ENCODE measurements at regions not wholly inside any gene's neighbourhood (a gene's known extent, or its start where the extent isn't known, plus 50 kb on each side); places are given as distances from the start of the nearest gene placed in this dataset.

DNA sequence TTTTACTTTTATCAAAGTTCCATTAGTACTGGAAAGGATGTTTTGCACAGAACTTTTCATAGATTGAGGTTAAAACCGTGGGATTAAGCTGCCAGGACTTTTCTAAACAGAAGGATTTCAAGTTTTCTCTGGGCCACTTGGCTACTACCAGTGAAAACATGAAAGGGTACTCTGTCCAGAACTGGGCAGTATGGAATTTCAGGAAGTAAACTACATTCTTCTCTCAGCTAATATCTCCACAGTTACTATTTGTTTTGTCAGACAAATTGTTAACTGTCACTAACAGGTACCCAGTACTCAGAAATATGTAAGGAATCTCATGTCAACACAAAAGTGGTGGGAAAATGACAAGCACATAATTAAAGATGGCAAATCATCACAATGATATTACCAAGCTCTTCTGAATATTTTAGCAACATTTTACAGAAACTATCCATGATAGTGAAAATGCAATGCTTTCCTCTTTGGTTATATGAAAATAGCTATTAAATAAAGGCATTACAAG is 454.4 kb downstream of the C4orf33 start:
- no peak for DNase-seq (ENCODE audit: low read depth in 6 of 9, low spot score in 9 of 9)
- H3K9me3 ChIP-seq (ENCODE audit: control insufficient read depth in 2 of 2, insufficient read depth in 1 of 2, low read length in 1 of 2): no peaks in the 10 kb centered on the region
- no peak overlapping the region for H3K27ac ChIP-seq (ENCODE audit: low read depth in 1 of 2, low read length in 1 of 2)
- no peak overlapping the region for H3K4me3 ChIP-seq (ENCODE audit: low read length in 2 of 2)
- WGBS: 51% methylated on average over 1 of the region's 1 CpG
- no peaks in the 10 kb centered on the region for H3K36me3 ChIP-seq (ENCODE audit: control insufficient read depth in 2 of 2, insufficient read depth in 2 of 2, low read length in 1 of 2)
- H3K4me1 ChIP-seq (ENCODE audit: control insufficient read depth in 2 of 2, insufficient read depth in 2 of 2, low read length in 2 of 2): no peaks in the 10 kb centered on the region
- H3K27me3 ChIP-seq (ENCODE audit: control insufficient read depth in 2 of 2, insufficient read depth in 1 of 2, low read length in 1 of 2): no peaks in the 10 kb centered on the region

GRCh38 chr4:129561280-129561679 is 465.3 kb downstream of the C4orf33 start:
- Histone ChIP-seq H3K27me3 (ENCODE audit: control insufficient read depth in 2 of 2, insufficient read depth in 1 of 2, low read length in 1 of 2) (no peaks in the 10 kb centered on the region), H3K4me3 (ENCODE audit: low read length in 2 of 2) (no peak overlapping the region), H3K9me3 (ENCODE audit: control insufficient read depth in 2 of 2, insufficient read depth in 1 of 2, low read length in 1 of 2) (no peaks in the 10 kb centered on the region), H3K36me3 (ENCODE audit: control insufficient read depth in 2 of 2, insufficient read depth in 2 of 2, low read length in 1 of 2) (no peaks in the 10 kb centered on the region), H3K27ac (ENCODE audit: low read depth in 1 of 2, low read length in 1 of 2) (no peak overlapping the region), H3K4me1 (ENCODE audit: control insufficient read depth in 2 of 2, insufficient read depth in 2 of 2, low read length in 2 of 2) (no peaks in the 10 kb centered on the region)
- DNase-seq (ENCODE audit: low read depth in 6 of 9, low spot score in 9 of 9): no peak
- WGBS: 40% methylated on average over 1 of the region's 1 CpG

- WGBS: 84% methylated on average over 2 of the region's 2 CpGs
- H3K27ac ChIP-seq (ENCODE audit: low read depth in 1 of 2, low read length in 1 of 2): no peak overlapping the region
- H3K36me3 ChIP-seq (ENCODE audit: control insufficient read depth in 2 of 2, insufficient read depth in 2 of 2, low read length in 1 of 2): no peaks in the 10 kb centered on the region
- no peak overlapping the region for H3K4me3 ChIP-seq (ENCODE audit: low read length in 2 of 2)
- no peaks in the 10 kb centered on the region for H3K9me3 ChIP-seq (ENCODE audit: control insufficient read depth in 2 of 2, insufficient read depth in 1 of 2, low read length in 1 of 2)
- no peaks in the 10 kb centered on the region for H3K27me3 ChIP-seq (ENCODE audit: control insufficient read depth in 2 of 2, insufficient read depth in 1 of 2, low read length in 1 of 2)
- no peak for DNase-seq (ENCODE audit: low read depth in 6 of 9, low spot score in 9 of 9)
- no peaks in the 10 kb centered on the region for H3K4me1 ChIP-seq (ENCODE audit: control insufficient read depth in 2 of 2, insufficient read depth in 2 of 2, low read length in 2 of 2)
Measured at GRCh38 chr4:129561886-129562671, 466.1 kb downstream of the C4orf33 start.

DNA sequence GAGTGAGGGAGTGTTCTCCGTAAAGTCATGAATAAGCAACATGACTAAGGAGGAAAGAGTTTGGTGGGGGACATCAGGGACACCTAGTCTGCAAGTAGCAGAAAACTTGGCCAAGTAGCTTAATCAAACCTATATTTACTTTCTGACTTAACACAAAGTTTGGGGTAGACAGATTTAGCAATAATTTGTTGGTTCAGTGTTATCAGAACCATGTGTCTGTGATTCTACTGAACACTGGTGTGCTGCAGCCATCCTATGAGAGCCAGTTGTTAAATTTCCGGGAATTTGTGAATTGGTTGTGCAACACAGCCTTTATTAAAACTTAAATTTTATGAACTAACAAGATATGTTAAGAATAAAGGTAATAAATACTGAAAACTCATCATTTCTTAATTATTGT is 469.3 kb downstream of the C4orf33 start:
- Histone ChIP-seq H3K27me3 (ENCODE audit: control insufficient read depth in 2 of 2, insufficient read depth in 1 of 2, low read length in 1 of 2) (no peaks in the 10 kb centered on the region), H3K36me3 (ENCODE audit: control insufficient read depth in 2 of 2, insufficient read depth in 2 of 2, low read length in 1 of 2) (no peaks in the 10 kb centered on the region), H3K27ac (ENCODE audit: low read depth in 1 of 2, low read length in 1 of 2) (no peak overlapping the region), H3K4me3 (ENCODE audit: low read length in 2 of 2) (no peak overlapping the region), H3K9me3 (ENCODE audit: control insufficient read depth in 2 of 2, insufficient read depth in 1 of 2, low read length in 1 of 2) (no peaks in the 10 kb centered on the region), H3K4me1 (ENCODE audit: control insufficient read depth in 2 of 2, insufficient read depth in 2 of 2, low read length in 2 of 2) (no peaks in the 10 kb centered on the region)
- no peak for DNase-seq (ENCODE audit: low read depth in 6 of 9, low spot score in 9 of 9)
- 94% methylated on average over 2 of the region's 2 CpGs for WGBS

GRCh38 chr4:129570326-129570725 is 474.4 kb downstream of the C4orf33 start:
- Histone ChIP-seq H3K4me1 (ENCODE audit: control insufficient read depth in 2 of 2, insufficient read depth in 2 of 2, low read length in 2 of 2) (no peaks in the 10 kb centered on the region), H3K27me3 (ENCODE audit: control insufficient read depth in 2 of 2, insufficient read depth in 1 of 2, low read length in 1 of 2) (no peaks in the 10 kb centered on the region), H3K9me3 (ENCODE audit: control insufficient read depth in 2 of 2, insufficient read depth in 1 of 2, low read length in 1 of 2) (no peaks in the 10 kb centered on the region), H3K4me3 (ENCODE audit: low read length in 2 of 2) (no peak overlapping the region), H3K27ac (ENCODE audit: low read depth in 1 of 2, low read length in 1 of 2) (no peak overlapping the region), H3K36me3 (ENCODE audit: control insufficient read depth in 2 of 2, insufficient read depth in 2 of 2, low read length in 1 of 2) (no peaks in the 10 kb centered on the region)
- no peak for DNase-seq (ENCODE audit: low read depth in 6 of 9, low spot score in 9 of 9)

GRCh38 chr4:129578336-129578735 is 482.4 kb downstream of the C4orf33 start:
- Histone ChIP-seq H3K27ac (ENCODE audit: low read depth in 1 of 2, low read length in 1 of 2) (no peak overlapping the region), H3K4me1 (ENCODE audit: control insufficient read depth in 2 of 2, insufficient read depth in 2 of 2, low read length in 2 of 2) (peaks cover 0 to 5% of the 10 kb centered on the region in 2 donors), H3K36me3 (ENCODE audit: control insufficient read depth in 2 of 2, insufficient read depth in 2 of 2, low read length in 1 of 2) (no peaks in the 10 kb centered on the region), H3K27me3 (ENCODE audit: control insufficient read depth in 2 of 2, insufficient read depth in 1 of 2, low read length in 1 of 2) (no peaks in the 10 kb centered on the region), H3K4me3 (ENCODE audit: low read length in 2 of 2) (no peak overlapping the region), H3K9me3 (ENCODE audit: control insufficient read depth in 2 of 2, insufficient read depth in 1 of 2, low read length in 1 of 2) (no peaks in the 10 kb centered on the region)
- 68% methylated on average over 6 of the region's 6 CpGs for WGBS
- no peak for DNase-seq (ENCODE audit: low read depth in 6 of 9, low spot score in 9 of 9)

- H3K27me3 ChIP-seq (ENCODE audit: control insufficient read depth in 2 of 2, insufficient read depth in 1 of 2, low read length in 1 of 2): no peaks in the 10 kb centered on the region
- DNase-seq (ENCODE audit: low read depth in 6 of 9, low spot score in 9 of 9): no peak
- no peak overlapping the region for H3K4me3 ChIP-seq (ENCODE audit: low read length in 2 of 2)
- no peak overlapping the region for H3K27ac ChIP-seq (ENCODE audit: low read depth in 1 of 2, low read length in 1 of 2)
- peaks cover 0 to 5% of the 10 kb centered on the region in 2 donors for H3K4me1 ChIP-seq (ENCODE audit: control insufficient read depth in 2 of 2, insufficient read depth in 2 of 2, low read length in 2 of 2)
- 88% methylated on average over 1 of the region's 1 CpG for WGBS
- no peaks in the 10 kb centered on the region for H3K36me3 ChIP-seq (ENCODE audit: control insufficient read depth in 2 of 2, insufficient read depth in 2 of 2, low read length in 1 of 2)
- H3K9me3 ChIP-seq (ENCODE audit: control insufficient read depth in 2 of 2, insufficient read depth in 1 of 2, low read length in 1 of 2): no peaks in the 10 kb centered on the region
Measured at GRCh38 chr4:129581305-129581704, 485.4 kb downstream of the C4orf33 start.

- H3K27me3 ChIP-seq (ENCODE audit: control insufficient read depth in 2 of 2, insufficient read depth in 1 of 2, low read length in 1 of 2): no peaks in the 10 kb centered on the region
- no peaks in the 10 kb centered on the region for H3K36me3 ChIP-seq (ENCODE audit: control insufficient read depth in 2 of 2, insufficient read depth in 2 of 2, low read length in 1 of 2)
- H3K27ac ChIP-seq (ENCODE audit: low read depth in 1 of 2, low read length in 1 of 2): no peak overlapping the region
- WGBS: 77% methylated on average over 2 of the region's 2 CpGs
- no peaks in the 10 kb centered on the region for H3K4me1 ChIP-seq (ENCODE audit: control insufficient read depth in 2 of 2, insufficient read depth in 2 of 2, low read length in 2 of 2)
- H3K9me3 ChIP-seq (ENCODE audit: control insufficient read depth in 2 of 2, insufficient read depth in 1 of 2, low read length in 1 of 2): no peaks in the 10 kb centered on the region
- DNase-seq (ENCODE audit: low read depth in 6 of 9, low spot score in 9 of 9): no peak
- H3K4me3 ChIP-seq (ENCODE audit: low read length in 2 of 2): no peak overlapping the region
Measured at GRCh38 chr4:129583868-129584267, 487.9 kb downstream of the C4orf33 start.

- no peak overlapping the region for H3K27ac ChIP-seq (ENCODE audit: low read depth in 1 of 2, low read length in 1 of 2)
- no peaks in the 10 kb centered on the region for H3K4me1 ChIP-seq (ENCODE audit: control insufficient read depth in 2 of 2, insufficient read depth in 2 of 2, low read length in 2 of 2)
- DNase-seq (ENCODE audit: low read depth in 6 of 9, low spot score in 9 of 9): no peak
- H3K36me3 ChIP-seq (ENCODE audit: control insufficient read depth in 2 of 2, insufficient read depth in 2 of 2, low read length in 1 of 2): no peaks in the 10 kb centered on the region
- no peaks in the 10 kb centered on the region for H3K9me3 ChIP-seq (ENCODE audit: control insufficient read depth in 2 of 2, insufficient read depth in 1 of 2, low read length in 1 of 2)
- no peaks in the 10 kb centered on the region for H3K27me3 ChIP-seq (ENCODE audit: control insufficient read depth in 2 of 2, insufficient read depth in 1 of 2, low read length in 1 of 2)
- H3K4me3 ChIP-seq (ENCODE audit: low read length in 2 of 2): no peak overlapping the region
Measured at GRCh38 chr4:129598582-129598981, 502.6 kb downstream of the C4orf33 start.
